GM19452 (cell line): ENCODE measurements at regions not wholly inside any gene's neighbourhood (a gene's known extent, or its start where the extent isn't known, plus 50 kb on each side); places are given as distances from the start of the nearest gene placed in this dataset.
"Not testable (repeated sequence)": the region's sequence is repeated elsewhere in the genome, so short reads cannot be mapped to it uniquely, and the experiment has no call there.

Experiments
- ATAC-seq: cut with Tn5 transposase; IDR thresholded peaks from one replicate; pipeline ENCODE4 v1.9.1; 2021; ENCODE audit not compliant: unreplicated experiment

- ATAC-seq, result no peak
These were observed 335.3 kb downstream of the FGFR2 start for GRCh38 chr10:121262774-121263430.

DNA sequence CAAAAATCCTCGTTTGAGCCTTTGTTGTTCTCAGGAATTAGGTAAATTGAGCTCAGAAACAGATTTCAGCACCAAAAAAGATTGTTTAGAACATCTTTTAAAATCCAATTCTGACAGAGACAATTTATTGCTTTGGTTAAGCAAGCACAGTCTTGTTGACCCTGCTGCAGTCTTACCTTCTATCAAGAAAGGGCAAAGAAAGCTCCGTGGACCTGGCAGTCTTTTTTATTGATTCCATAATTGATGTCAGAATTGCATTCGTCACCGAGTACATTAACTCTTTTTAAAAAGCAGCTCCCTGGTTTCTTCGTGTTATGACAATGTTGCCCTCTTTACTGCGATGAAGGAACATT lies 334.8 kb downstream of the FGFR2 start:
- no peak for ATAC-seq

- no peak for ATAC-seq
These were observed 332.7 kb downstream of the FGFR2 start for GRCh38 chr10:121265360-121266123.

- ATAC-seq, result no peak
These were observed 331.9 kb downstream of the FGFR2 start for GRCh38 chr10:121266370-121266769.

DNA sequence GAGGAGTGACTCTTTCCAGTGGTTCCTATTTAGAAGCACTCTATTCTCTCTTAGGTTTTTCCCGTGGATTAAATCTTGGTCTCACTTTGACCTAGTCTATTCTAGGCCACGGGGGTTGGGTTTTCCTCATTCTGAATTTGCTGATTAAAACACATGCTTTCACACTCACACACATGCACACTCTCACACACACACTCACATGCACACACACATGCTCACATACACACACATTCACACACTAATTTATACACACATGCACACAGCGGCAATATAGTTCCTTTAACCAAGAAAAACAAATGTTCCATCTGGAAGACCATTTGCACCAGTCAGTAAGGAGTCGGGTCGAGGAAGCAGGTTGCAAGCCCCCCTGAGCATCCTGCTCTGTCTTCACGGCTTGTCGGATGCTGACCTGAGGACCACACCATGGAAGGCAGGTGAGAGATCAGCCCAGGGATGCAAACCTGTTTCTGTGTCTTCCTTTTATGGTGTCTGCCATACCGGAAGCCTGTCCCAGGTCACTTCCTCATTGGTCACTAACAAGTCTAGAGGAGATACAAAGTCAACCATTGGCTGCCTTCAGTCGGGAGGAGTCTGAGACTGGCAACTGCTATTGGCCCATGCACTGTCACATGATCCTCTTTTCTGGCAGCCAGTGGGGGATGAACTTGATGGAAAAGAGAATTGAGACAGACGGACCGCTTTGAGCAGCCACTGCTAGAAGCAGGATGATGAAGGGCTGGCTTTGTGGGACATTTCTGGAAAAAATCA lies 330.8 kb downstream of the FGFR2 start:
- ATAC-seq, result no peak

GRCh38 chr10:121268363-121268762 lies 329.9 kb downstream of the FGFR2 start:
- no peak for ATAC-seq

GRCh38 chr10:121268863-121269432 lies 329.3 kb downstream of the FGFR2 start:
- ATAC-seq, result no peak

- ATAC-seq, result no peak
These were observed 327.3 kb downstream of the FGFR2 start for GRCh38 chr10:121270906-121271305.

GRCh38 chr10:121276046-121276445 lies 322.2 kb downstream of the FGFR2 start:
- no peak for ATAC-seq

DNA sequence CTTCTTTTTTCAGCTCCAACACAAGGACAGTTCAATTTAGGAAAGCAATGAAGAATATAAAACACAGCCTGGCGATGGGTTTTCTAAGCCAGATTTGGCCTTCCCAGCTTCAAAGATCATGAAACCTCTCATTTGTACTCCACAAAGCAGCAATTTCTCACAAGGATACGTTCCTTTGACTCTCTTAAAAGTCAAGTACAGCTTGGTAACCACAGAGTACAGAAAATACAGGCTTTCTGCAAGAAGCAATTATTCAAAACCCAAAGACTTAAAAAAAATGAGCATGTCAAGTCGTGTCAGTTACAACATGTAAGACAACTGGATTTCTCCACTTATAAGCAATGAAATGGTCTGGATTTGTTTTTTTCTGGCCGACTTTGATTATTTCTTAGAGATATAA lies 321.4 kb downstream of the FGFR2 start:
- no peak for ATAC-seq

DNA sequence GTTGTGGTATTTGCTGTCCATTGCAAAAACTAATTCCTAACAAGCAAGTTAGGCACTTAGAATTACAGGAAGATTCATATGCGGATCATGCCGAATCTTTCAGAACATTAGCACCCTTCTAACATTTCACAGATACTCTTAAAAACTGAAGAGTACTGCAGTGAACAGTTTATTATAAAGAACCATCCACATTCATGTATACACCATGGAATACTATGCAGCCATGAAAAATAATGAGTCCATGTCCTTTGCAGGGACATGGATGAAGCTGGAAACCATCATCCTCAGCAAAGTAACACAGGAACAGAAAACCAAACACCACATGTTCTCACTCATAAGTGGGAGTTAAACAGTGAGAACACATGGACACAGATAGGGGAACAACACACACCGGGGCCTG lies 319.9 kb downstream of the FGFR2 start:
- ATAC-seq, result not testable (repeated sequence)

DNA sequence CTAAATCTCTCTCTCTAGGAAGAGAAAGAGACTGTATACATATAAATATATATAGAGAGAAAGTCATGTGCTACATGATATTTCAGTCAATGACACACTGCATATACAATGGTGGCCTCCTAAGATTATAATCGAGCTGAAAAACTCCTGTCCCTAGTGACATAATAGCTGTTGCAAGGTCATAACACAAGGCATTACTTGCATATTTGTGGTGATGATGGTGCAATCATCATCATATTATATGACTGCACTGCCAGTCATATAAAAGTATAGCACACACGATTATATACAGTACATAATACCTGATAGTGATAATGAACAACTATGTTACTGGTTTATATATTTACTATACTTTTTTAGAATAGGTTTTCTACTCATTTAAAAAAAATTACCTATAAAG lies 316.7 kb downstream of the FGFR2 start:
- ATAC-seq, result no peak

- no peak for ATAC-seq
These were observed 316.0 kb downstream of the FGFR2 start for GRCh38 chr10:121282264-121282663.

- ATAC-seq, result no peak
These were observed 315.3 kb downstream of the FGFR2 start for GRCh38 chr10:121282797-121283515.

DNA sequence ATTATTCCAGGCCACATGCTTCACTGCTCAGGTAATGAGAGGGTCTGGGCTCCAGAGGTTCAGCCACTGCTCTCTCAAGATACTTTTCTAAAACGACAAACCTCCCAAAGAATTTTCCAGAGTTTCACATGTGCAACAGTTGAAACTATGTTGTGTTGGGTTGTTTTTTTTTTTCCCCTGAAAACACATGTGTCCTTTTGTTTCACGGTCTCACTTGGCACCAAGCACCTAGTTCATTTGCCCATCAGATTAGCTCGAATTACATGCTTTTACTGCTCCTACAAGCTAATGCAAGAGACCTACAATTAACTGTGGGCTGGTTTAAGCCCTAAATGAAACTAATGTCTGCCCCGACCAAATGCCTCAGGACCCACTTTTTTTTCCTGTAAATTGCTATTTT lies 313.3 kb downstream of the FGFR2 start:
- ATAC-seq, result no peak

GRCh38 chr10:121285406-121286196 lies 312.6 kb downstream of the FGFR2 start:
- no peak for ATAC-seq

DNA sequence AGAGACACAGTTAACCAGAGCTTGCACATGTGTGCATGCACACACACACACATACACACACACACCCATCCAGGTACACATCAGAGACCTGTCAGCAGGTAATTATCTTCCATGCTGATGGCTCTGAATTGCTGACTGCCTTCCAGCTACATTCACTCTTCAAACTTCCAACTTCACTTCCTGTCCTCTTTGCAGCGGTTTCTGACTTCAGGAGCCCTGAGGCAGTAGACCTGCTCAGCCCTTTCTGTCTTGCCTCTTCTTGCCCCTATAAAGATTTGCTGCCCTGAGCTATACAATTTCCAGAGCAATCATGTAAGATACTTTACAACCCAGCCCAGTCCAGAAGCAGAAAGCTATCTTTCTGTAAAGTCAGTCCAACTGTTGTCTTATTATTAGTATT lies 310.2 kb downstream of the FGFR2 start:
- ATAC-seq, result no peak

DNA sequence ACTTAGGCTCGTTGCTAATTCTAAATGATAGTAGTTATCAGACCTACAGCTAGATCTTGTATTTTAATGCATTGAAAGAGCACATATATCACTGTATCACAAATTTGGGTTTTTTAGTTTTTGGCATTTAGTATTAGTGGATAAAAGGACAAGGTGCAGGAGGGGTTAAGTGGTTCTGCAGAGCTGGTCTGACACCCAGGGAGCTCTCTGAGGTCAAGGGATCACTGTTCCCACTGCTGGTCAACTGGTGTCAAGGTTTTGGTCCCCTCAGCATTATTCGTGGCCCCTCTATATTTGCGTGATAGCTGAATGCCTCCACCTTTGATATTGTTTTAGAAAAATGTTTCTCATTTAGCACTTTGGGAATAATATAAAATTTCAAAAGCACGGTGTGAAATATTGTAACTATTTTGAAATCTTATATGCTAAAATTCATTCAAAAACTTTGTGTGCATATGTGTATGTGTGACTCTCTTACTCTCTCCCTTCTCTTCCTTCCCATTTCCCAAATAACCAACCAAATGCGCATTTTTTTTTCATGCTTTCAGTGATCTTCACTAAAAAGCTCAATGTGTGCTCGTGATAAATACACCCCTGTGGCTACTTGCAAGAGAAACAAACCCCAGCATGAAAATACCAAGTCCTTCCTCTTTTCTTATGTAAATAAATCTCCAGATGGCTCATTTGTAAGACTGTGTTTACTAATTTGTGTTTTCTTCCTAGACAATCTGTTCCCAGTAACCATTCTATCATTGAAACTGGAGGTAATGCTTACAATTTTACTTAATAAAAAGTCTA lies 309.2 kb downstream of the FGFR2 start:
- ATAC-seq, result no peak

DNA sequence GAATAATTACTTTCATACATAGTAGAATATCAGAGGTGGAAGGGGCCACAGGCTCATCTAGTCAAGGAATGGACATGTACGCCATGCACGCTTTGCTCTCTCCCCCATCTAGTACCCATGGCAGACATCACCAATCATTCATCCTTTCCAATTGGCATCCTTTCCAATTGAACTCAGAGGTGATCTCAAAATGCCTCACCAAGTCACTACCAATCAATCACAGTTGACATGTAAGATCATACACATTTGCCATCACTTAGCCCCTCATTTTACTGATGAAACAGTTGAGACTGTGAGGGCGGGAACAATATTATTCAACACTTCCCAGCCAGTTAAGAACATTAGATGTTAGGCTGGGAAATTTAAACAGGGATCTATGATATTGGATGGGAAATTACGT lies 308.4 kb downstream of the FGFR2 start:
- ATAC-seq, result no peak
